Lower leg skin (tissue), 3 donors: ENCODE measurements at regions not wholly inside any gene's neighbourhood (a gene's known extent, or its start where the extent isn't known, plus 50 kb on each side); places are given as distances from the start of the nearest gene placed in this dataset.

Experiments used
- CTCF ChIP-seq, 3 donors: fragments of 450-650 bp; IDR thresholded peaks; one replicate each; pipeline ENCODE4 v1.5.1; 2016; ENCODE audit warnings: antibody characterized with exemption in 3 of 3, mild to moderate bottlenecking in 3 of 3, moderate library complexity in 2 of 3
- POLR2A ChIP-seq, 2 donors: fragments of 450-650 bp; IDR thresholded peaks; one replicate each; pipeline ENCODE4 v1.6.1; 2016 to 2017; ENCODE audit warnings: antibody characterized with exemption in 2 of 2, mild to moderate bottlenecking in 1 of 2, moderate library complexity in 1 of 2

GRCh38 chr12:20272801-20273200 lies 95.5 kb upstream of the PDE3A start:
- TF ChIP-seq POLR2A (IDR thresholded peaks at IDR 0.05) = no peak
- TF ChIP-seq CTCF (IDR thresholded peaks at IDR 0.05) = no peak
